GM18505 (cell line): ENCODE measurements at regions not wholly inside any gene's neighbourhood (a gene's known extent, or its start where the extent isn't known, plus 50 kb on each side); places are given as distances from the start of the nearest gene placed in this dataset.

Source experiments
- ATAC-seq: cut with Tn5 transposase; IDR thresholded peaks from one replicate; pipeline ENCODE4 v1.9.1; 2021; ENCODE audit not compliant: unreplicated experiment
- POLR2A ChIP-seq: IDR thresholded peaks from 4 replicates; pipeline ENCODE4 v1.6.1; 2011; ENCODE audit warnings: borderline replicate concordance; ENCODE audit not compliant: insufficient read depth, insufficient read length; ENCODE audit errors: extremely low read depth

DNA sequence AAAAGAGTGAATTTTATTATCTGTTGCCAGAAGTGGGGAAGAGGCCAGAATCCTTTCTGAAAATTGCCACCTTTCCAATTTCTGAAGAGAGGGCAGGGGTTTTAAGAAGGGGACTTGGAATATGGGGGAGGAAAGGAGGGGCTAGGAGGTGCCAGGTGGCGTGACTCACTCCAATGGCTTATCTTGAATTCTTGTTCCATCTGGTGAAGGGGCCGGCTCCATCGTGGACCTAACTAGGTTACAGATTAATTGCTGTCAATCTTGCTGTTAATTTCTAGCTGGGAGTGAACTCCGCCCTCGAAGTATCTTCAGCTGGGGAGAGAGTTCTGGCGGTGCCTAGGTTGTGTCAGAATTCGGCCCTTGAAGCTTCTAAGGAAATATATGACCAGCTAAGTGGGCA lies 138.7 kb downstream of the YTHDC2 start:
- no peak for ATAC-seq
- TF ChIP-seq POLR2A: no peak

DNA sequence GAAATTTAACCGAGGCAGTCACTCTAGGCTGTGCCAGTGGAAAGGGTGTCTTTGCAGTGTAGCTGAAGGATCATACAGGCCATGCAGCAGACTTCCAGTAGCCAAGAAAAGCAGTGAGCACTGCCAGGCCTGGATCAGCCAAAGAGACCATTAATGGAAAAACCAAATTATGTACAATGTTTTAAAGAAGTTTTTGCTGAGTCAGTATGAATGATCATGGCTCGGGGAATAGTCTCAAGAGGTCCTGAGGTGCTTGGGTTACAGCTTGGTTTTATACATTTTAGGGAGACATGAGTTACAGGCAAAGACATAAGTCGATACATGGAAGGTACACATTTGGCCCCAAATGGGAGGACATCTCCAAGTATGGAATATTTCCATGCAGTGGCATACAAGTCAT lies 141.3 kb downstream of the YTHDC2 start:
- no peak for ATAC-seq
- no peak for TF ChIP-seq POLR2A

GRCh38 chr5:113660206-113660605 lies 146.7 kb downstream of the YTHDC2 start:
- no peak for ATAC-seq
- no peak for TF ChIP-seq POLR2A

DNA sequence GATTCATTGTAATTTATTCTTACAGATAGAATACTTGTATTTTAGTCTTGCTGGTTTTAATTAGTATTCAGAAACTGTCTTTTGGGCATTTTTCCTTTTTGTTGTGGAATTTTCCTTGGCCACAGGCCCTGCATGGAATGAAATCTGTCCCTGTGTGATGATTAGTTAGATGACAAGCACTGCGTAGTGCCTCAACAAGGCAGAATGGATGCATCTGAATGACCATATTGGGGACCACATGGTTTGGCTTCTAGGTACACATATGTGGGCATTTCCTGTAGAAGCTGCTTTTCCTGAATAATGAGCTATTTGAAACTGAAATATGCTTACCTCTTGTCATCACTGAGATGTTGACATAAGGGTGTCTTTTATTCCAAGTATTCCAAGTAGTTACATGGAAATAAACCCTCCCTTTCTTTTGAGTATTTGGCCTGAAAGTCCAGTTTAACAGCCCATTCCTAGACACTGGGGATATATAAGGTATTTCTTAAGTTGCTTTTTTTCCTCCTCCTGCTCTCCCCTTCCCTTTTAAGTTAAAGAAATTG lies 147.3 kb downstream of the YTHDC2 start:
- no peak for ATAC-seq
- no peak for TF ChIP-seq POLR2A

DNA sequence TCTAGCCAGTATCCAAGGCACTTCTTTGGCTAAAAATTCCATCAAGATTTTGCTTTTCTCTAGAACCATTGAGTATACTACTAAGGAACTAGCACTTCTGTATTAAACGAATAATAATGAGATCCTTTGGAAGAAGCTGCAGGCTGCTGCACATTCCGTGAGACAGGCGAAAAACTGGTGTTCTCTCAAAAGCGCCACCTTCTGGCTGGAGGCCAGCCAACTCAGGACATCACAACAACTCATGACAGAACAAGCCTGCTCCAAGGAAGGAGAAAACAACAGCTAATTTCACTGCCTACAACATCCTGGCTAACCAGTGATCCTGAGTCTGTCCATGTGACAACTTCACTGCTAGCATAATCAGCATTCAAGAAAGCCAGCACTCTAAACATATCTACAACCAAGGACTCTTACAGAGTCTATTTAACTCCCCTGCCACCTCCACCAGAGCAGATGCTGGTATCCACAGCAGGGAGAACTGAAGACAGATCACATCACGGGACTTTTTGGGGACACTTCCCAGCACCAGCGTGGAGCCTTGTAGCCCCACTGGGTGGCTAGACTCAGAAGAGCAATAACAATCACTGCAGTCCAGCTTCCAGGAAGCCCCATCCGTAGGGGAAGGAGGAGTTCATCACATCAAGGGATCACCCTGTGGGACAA lies 150.5 kb downstream of the YTHDC2 start:
- no peak for TF ChIP-seq POLR2A
- ATAC-seq: no peak

DNA sequence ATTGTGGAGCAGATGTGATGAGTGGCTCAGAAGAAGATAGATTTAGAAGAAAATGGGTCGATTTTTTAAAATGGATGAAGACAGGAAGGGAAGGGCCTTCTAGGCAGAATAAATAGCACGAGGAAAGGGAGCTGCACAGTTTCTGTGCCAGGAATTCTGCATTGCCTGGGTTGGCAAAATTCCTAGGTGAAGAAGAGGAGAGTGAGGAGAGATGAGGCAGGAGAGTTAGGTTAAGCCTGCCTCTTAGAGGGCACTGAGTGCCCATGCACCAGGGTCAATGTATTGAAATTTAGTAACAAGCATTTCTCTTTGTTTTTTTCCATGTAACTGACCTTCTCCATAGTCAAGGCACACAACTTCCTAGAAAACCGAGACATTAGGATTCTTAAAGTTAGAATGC lies 159.5 kb downstream of the YTHDC2 start:
- no peak for ATAC-seq
- TF ChIP-seq POLR2A: no peak

DNA sequence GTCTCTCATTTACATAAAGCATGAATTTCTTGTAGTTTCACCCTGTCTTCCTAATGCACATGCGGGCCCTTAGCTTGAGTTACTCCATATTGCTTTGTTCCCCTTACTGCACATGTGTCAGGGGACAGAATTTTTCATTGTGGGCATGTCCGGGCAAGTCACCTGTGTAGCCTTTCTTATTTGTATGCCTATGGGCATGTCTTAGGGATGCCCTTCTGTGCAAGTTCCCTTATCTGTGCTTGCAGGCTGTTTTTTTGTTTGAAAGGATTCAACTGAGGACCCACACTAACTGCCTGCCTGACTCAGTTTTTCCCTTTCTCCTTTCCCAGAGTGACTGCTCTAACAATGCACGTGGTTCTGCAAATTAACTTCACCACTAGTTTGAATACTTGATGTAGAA lies 161.7 kb downstream of the YTHDC2 start:
- ATAC-seq: no peak
- TF ChIP-seq POLR2A: no peak

- no peak for TF ChIP-seq POLR2A
- ATAC-seq: no peak
Measured at GRCh38 chr5:113678202-113678601, 164.7 kb downstream of the YTHDC2 start.

DNA sequence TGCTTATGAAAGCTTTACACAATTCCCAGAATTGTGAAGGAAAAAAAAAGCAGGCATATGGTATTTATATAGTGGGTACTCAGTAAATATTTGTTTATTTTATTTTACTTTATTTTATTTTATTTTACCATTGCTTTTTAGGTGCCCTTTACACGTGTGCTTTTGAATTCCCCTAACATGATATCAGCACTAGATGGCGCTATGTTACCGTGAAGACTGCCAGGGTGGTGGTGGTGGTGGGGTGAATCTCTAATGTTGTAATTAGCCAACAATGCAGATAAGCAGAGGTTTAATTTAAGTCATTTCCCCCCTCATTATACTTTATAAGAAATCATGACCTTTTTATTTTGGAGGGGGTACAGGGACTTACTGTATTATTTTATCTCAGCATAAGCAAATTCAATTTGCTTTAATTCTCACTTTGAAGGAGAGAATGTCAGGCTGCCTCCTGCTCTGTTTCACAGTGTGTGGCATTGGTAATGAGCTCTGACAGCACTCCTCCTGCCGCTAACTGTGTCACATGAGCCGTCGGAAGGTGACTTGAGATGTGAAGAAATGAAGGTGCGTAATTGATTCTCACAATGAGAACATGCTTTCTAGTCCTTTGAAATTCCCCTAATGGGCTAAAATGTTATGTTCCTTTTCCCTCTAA lies 165.6 kb downstream of the YTHDC2 start:
- TF ChIP-seq POLR2A: no peak
- peak; percentile 59 for ATAC-seq

DNA sequence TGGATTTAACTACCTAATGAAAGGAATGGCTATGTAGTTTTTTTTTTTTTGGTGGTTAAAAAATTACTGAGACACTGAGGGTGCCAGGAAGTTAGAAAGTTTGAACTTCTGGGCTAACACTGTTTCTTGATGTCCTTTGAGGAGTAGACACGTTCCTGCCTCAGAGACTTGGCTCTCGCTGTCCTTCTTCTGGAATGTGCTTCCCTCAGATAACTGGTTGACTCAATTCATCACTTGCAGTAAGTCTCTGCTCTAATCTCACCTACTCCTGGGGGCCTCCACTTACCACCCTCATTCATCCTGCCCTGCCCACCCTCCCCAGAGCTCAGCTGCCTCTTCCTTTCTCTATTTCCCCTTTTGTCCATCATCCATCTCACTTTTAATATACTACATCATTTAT lies 167.0 kb downstream of the YTHDC2 start:
- TF ChIP-seq POLR2A: no peak
- no peak for ATAC-seq

DNA sequence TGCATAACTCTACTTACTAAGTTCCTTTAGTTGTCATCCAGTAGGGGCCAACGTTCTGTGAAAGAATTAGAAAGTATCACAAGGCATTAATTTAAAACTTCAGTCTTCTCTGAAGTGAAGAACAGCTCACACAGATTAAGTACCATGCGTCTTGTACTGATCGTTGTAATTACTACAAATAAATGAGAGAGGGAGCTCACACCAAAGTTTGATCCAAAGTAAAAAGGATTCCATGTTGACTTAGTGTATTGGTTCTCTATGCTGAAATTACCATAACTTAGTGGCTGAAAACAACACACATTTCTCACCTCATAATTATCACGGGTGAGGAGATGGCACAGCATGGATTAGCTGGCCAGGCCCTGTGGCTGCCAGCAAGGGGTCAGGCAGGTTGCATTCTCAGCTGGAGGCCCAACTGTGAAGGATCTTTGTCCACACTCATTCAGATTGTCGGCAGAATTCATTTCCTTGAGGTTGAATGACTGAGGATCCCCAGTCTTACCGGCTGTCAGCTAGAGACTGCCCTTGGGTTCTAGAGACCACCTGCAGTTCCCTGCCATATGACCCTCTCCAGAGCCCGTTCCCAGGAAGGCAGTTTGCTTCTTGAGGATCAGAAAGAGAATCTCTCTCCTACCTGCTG lies 169.1 kb downstream of the YTHDC2 start:
- ATAC-seq: no peak
- TF ChIP-seq POLR2A: no peak

DNA sequence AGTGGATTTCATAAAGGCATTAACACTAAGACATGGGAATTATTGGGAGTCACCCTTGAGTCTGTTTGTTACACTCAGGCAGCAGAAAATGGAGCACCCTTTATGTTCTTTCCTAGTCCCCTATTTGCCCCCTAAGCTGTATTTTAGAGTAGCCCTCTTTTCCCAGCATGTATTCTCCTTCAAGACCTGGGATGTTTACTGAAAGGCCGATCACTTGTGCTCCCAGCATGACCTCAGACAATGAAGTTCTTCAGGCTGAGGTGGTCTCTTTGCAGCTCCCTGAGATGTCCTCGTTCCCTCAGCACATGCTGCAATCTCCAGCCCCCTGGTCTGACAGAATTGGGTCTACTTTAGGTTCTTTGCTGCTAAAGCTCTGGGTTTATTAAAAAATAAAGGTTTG lies 169.7 kb downstream of the YTHDC2 start:
- TF ChIP-seq POLR2A: no peak
- ATAC-seq: no peak

DNA sequence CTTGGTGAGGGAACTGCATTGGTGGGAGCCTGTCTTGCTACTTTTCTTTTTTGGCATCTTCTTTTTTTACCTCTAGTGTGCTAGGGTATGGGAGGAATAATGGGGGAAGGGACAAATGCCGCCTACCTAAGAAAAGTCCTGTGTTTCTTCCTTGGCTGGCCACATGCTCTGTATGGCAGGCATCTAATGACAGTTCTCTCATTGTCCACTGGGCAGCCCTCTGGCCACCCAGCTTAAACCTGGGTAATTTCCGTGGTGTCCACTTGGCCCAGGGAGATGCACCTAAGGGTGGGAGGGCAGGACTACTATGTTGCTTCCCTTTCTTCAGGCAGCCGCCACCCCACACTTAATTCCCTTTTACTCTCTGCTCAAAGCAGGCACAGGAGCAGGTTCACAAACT lies 173.1 kb downstream of the YTHDC2 start:
- ATAC-seq: no peak

DNA sequence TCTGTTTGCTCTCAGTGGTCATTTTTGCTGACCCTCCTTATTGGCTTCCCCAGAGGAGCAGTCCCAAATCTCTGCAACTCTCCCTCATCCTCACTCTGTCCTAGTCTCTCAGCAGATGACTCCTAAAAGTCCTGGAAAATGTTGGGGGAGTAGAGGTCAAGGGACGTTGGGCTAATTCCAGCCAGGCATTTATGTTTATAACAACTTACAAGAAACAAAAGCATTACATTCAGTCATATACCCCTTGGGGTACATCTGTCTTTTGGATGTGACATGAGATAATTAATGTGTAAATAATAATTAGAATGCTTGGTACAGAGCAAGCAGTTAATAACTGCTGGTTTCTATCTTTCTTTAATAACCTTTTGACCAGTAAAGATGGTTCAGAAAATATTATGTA lies 176.2 kb downstream of the YTHDC2 start:
- ATAC-seq: no peak
- no peak for TF ChIP-seq POLR2A

More for the DNA sequence above, 173.1 kb downstream of the YTHDC2 start:
- TF ChIP-seq POLR2A: no peak
